H9 (cell line): ENCODE measurements at regions not wholly inside any gene's neighbourhood (a gene's known extent, or its start where the extent isn't known, plus 50 kb on each side); places are given as distances from the start of the nearest gene placed in this dataset.

Experiments
- DNase-seq: peaks from one replicate; pipeline ENCODE4 v3.0.0-alpha.2; 2017
- H2AFZ ChIP-seq: one replicate; pipeline ENCODE4 v1.6.1; 2013; ENCODE audit warnings: mild to moderate bottlenecking, low read length, control low read depth, moderate library complexity
- H2AK5ac ChIP-seq: 2 replicates; pipeline ENCODE4 v1.6.1; 2013; ENCODE audit warnings: low read length, control low read depth, mixed read lengths; ENCODE audit not compliant: insufficient read length
- H2BK120ac ChIP-seq: one replicate; pipeline ENCODE4 v1.6.1; 2013; ENCODE audit warnings: low read depth, mild to moderate bottlenecking, low read length, control low read depth, inconsistent platforms; ENCODE audit not compliant: poor library complexity, severe bottlenecking
- H2BK12ac ChIP-seq: 2 replicates; pipeline ENCODE4 v1.6.1; 2013; ENCODE audit warnings: low read length, control low read depth, mixed read lengths, low read depth; ENCODE audit not compliant: insufficient read length
- H2BK15ac ChIP-seq: 2 replicates; pipeline ENCODE4 v1.6.1; 2013; ENCODE audit warnings: low read depth, low read length, control low read depth
- H2BK20ac ChIP-seq: one replicate; pipeline ENCODE4 v1.6.1; 2013; ENCODE audit warnings: low read depth, mild to moderate bottlenecking, low read length, control low read depth, inconsistent platforms; ENCODE audit not compliant: poor library complexity, severe bottlenecking
- H2BK5ac ChIP-seq: 2 replicates; pipeline ENCODE4 v1.6.1; 2013; ENCODE audit warnings: low read length, control low read depth, mixed read lengths; ENCODE audit not compliant: insufficient read length
- H3K14ac ChIP-seq: 2 replicates; pipeline ENCODE4 v1.6.1; 2013; ENCODE audit warnings: low read length, control low read depth; ENCODE audit not compliant: insufficient read depth
- H3K18ac ChIP-seq: 2 replicates; pipeline ENCODE4 v1.6.1; 2013; ENCODE audit warnings: low read depth, mild to moderate bottlenecking, mixed read lengths, low read length, control low read depth; ENCODE audit not compliant: insufficient read length
- H3K23ac ChIP-seq: 2 replicates; pipeline ENCODE4 v1.6.1; 2013; ENCODE audit warnings: low read length, control low read depth, mixed read lengths, low read depth; ENCODE audit not compliant: insufficient read length
- H3K23me2 ChIP-seq: 2 replicates; pipeline ENCODE4 v1.6.1; 2013; ENCODE audit warnings: low read depth, mild to moderate bottlenecking, mixed read lengths, low read length, control low read depth; ENCODE audit not compliant: insufficient read length, poor library complexity, severe bottlenecking
- H3K27ac ChIP-seq: 2 replicates; pipeline ENCODE4 v1.5.1; 2013; ENCODE audit warnings: low read length, control low read depth, mixed read lengths, low read depth; ENCODE audit not compliant: insufficient read length
- H3K27me3 ChIP-seq: 2 replicates; pipeline ENCODE4 v1.6.1; 2013; ENCODE audit warnings: low read length, control low read depth, inconsistent platforms; ENCODE audit not compliant: insufficient read depth
- H3K4ac ChIP-seq: 2 replicates; pipeline ENCODE4 v1.6.1; 2013; ENCODE audit warnings: low read depth, mild to moderate bottlenecking, control low read depth, inconsistent platforms, low read length, moderate library complexity
- H3K4me1 ChIP-seq: 2 replicates; pipeline ENCODE4 v1.6.1; 2013; ENCODE audit warnings: low read length, control low read depth, inconsistent platforms; ENCODE audit not compliant: insufficient read depth
- H3K4me2 ChIP-seq: 2 replicates; pipeline ENCODE4 v1.6.1; 2013; ENCODE audit warnings: low read length, control low read depth, mixed read lengths; ENCODE audit not compliant: insufficient read length, insufficient read depth
- H3K56ac ChIP-seq: 2 replicates; pipeline ENCODE4 v1.6.1; 2013; ENCODE audit warnings: low read depth, mild to moderate bottlenecking, mixed read lengths, low read length, control low read depth; ENCODE audit not compliant: insufficient read length
- H3K79me1 ChIP-seq: 2 replicates; pipeline ENCODE4 v1.6.1; 2013; ENCODE audit warnings: low read depth, mild to moderate bottlenecking, moderate library complexity, low read length, control low read depth, inconsistent platforms; ENCODE audit not compliant: insufficient read depth, poor library complexity, severe bottlenecking
- H3K79me2 ChIP-seq: 2 replicates; pipeline ENCODE4 v1.6.1; 2013; ENCODE audit warnings: low read length, control low read depth, inconsistent platforms; ENCODE audit not compliant: insufficient read depth
- H3K9ac ChIP-seq: 2 replicates; pipeline ENCODE4 v1.6.1; 2013; ENCODE audit warnings: low read length, control low read depth, mixed read lengths; ENCODE audit not compliant: insufficient read length; ENCODE audit errors: extremely low read depth
- H3K9me3 ChIP-seq: one replicate; pipeline ENCODE4 v1.6.1; 2013; ENCODE audit warnings: low read depth, low read length, inconsistent platforms; ENCODE audit not compliant: control insufficient read depth
- H3T11ph ChIP-seq: one replicate; pipeline ENCODE4 v1.6.1; 2013; ENCODE audit warnings: mild to moderate bottlenecking, low read length, control low read depth, inconsistent platforms
- H4K20me1 ChIP-seq: one replicate; pipeline ENCODE4 v1.6.1; 2013; ENCODE audit not compliant: control insufficient read depth, insufficient read length, insufficient read depth
- H4K5ac ChIP-seq: 2 replicates; pipeline ENCODE4 v1.6.1; 2013; ENCODE audit warnings: low read depth, mild to moderate bottlenecking, mixed read lengths, low read length, control low read depth; ENCODE audit not compliant: insufficient read length
- H4K8ac ChIP-seq: replicated peaks from 2 replicates; pipeline ENCODE4 v1.6.1; 2013; ENCODE audit warnings: low read length, control low read depth, mixed read lengths, low read depth; ENCODE audit not compliant: insufficient read length
- H4K91ac ChIP-seq: 2 replicates; pipeline ENCODE4 v1.6.1; 2013; ENCODE audit warnings: low read depth, mild to moderate bottlenecking, moderate library complexity, mixed read lengths, low read length, control low read depth; ENCODE audit not compliant: insufficient read length
- H3K27ac Mint-ChIP-seq, 3 experiments: 2 replicates in 2 of 3; 3 replicates in 1 of 3; pipeline ENCODE4 v1.8.0; 2020 to 2021; ENCODE audit warnings: mixed read lengths in 3 of 3, mild to moderate bottlenecking in 1 of 3, moderate library complexity in 1 of 3
- H3K27me3 Mint-ChIP-seq: 2 replicates; pipeline ENCODE4 v1.8.0; 2021; ENCODE audit warnings: low read depth, mild to moderate bottlenecking, moderate library complexity, mixed read lengths
- H3K36me3 Mint-ChIP-seq, 3 experiments: 2 replicates in 2 of 3; 3 replicates in 1 of 3; pipeline ENCODE4 v1.8.0; 2020 to 2021; ENCODE audit warnings: low read depth in 3 of 3, mixed read lengths in 3 of 3; ENCODE audit not compliant: insufficient read depth in 1 of 3
- H3K4me1 Mint-ChIP-seq, 2 experiments: 2 replicates each; pipeline ENCODE4 v1.8.0; 2020; ENCODE audit warnings: mixed read lengths in 2 of 2
- H3K4me3 Mint-ChIP-seq, 2 experiments: 2 replicates in 1 of 2; 3 replicates in 1 of 2; pipeline ENCODE4 v1.8.0; 2020 to 2021; ENCODE audit warnings: mild to moderate bottlenecking in 2 of 2, mixed read lengths in 2 of 2, moderate library complexity in 1 of 2
- H3K9me3 Mint-ChIP-seq, 2 experiments: 2 replicates in 1 of 2; 3 replicates in 1 of 2; pipeline ENCODE4 v1.8.0; 2020; ENCODE audit warnings: mild to moderate bottlenecking in 2 of 2, mixed read lengths in 2 of 2, moderate library complexity in 1 of 2
- CTCF ChIP-seq: fragments of 200-600 bp; sonication (generic); conservative IDR thresholded peaks from 3 replicates; pipeline ENCODE4 v1.8.0; 2021; ENCODE audit warnings: antibody characterized with exemption, mild to moderate bottlenecking
- WGBS: extraction: QIAGEN DNeasy Blood & Tissue Kit; methylation state at CpG from one replicate; pipeline ENCODE4 v1.1.7; 2013; ENCODE audit warnings: missing lambda C conversion rate, low lambda C conversion rate, mixed read lengths; ENCODE audit not compliant: insufficient read length; ENCODE audit errors: extremely low coverage; 5-methylcytosine and 5-hydroxymethylcytosine counted together

DNA sequence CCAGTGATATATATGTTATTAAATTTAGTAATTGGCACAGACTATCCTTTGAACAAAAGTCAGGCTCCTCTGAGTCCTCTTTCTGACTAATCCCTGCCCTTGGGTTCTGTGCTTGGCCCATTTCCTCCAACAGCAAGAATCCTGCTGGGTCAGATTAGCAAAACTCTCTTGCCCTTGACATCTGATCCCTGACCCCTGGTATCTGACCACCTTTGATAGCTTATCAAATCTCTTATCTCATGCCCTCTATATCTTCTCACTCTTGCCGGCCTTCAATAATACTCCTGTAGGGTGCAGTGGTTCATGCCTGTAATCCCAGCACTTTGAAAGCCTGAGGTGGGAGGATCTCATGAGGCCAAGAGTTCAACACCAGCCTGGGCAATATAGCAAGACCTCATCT is 245.5 kb upstream of the FAM47A start:
- H3K79me2 ChIP-seq = no peaks in the 10 kb centered on the region

More for the DNA sequence above, 245.5 kb upstream of the FAM47A start:
- Histone ChIP-seq H4K20me1 (no peaks in the 10 kb centered on the region), H3T11ph (no peak overlapping the region), H4K5ac (no peak overlapping the region), H2BK120ac (no peak overlapping the region), H3K4me1 (no peaks in the 10 kb centered on the region), H3K23ac (no peak overlapping the region), H2AFZ (no peak overlapping the region), H2BK20ac (no peak overlapping the region), H3K4ac (no peak overlapping the region), H3K79me1 (no peaks in the 10 kb centered on the region), H3K14ac (no peak overlapping the region), H3K27ac (no peak overlapping the region), H2AK5ac (no peak overlapping the region), H4K91ac (no peak overlapping the region), H3K27me3 (no peaks in the 10 kb centered on the region), H2BK5ac (no peak overlapping the region), H3K23me2 (no peaks in the 10 kb centered on the region), H2BK12ac (no peak overlapping the region), H2BK15ac (no peak overlapping the region), H3K56ac (no peak overlapping the region), H3K9me3 (no peaks in the 10 kb centered on the region), H3K9ac (no peak overlapping the region), H4K8ac (no peak overlapping the region), H3K18ac (no peak overlapping the region), H3K4me2 (no peak overlapping the region)
- H3K36me3 Mint-ChIP-seq = no peaks in the 10 kb centered on the region
- H3K9me3 Mint-ChIP-seq = peaks cover 8 to 43% of the 10 kb centered on the region in 2 experiments; a peak in 4 of 5 replicates
- no peak; the same call in 2 of the 3 replicates for TF ChIP-seq CTCF
- peaks cover 0 to 2% of the 10 kb centered on the region in 2 experiments; a peak in 1 of 4 replicates for H3K4me1 Mint-ChIP-seq
- H3K4me3 Mint-ChIP-seq = no peak overlapping the region
- no peaks in the 10 kb centered on the region for H3K27me3 Mint-ChIP-seq
- no CpG with 5 or more reads among the region's 1 CpG for WGBS
- H3K27ac Mint-ChIP-seq = no peak overlapping the region
- DNase-seq = no peak
